HG02642 (cell line): ENCODE measurements at regions not wholly inside any gene's neighbourhood (a gene's known extent, or its start where the extent isn't known, plus 50 kb on each side); places are given as distances from the start of the nearest gene placed in this dataset.

Experiments
- ATAC-seq: cut with Tn5 transposase; IDR thresholded peaks from one replicate; pipeline ENCODE4 v1.9.1; 2021; ENCODE audit warnings: mild to moderate bottlenecking; ENCODE audit not compliant: unreplicated experiment, poor library complexity

GRCh38 chr5:76030343-76030742 lies 52.8 kb upstream of the SV2C start:
- no peak for ATAC-seq

GRCh38 chr5:76029739-76030138 lies 53.4 kb upstream of the SV2C start:
- ATAC-seq, result no peak

GRCh38 chr5:76025790-76026189 lies 57.4 kb upstream of the SV2C start:
- ATAC-seq, result no peak

GRCh38 chr5:76025069-76025468 lies 58.1 kb upstream of the SV2C start:
- ATAC-seq, result no peak

- ATAC-seq, result no peak
These were observed 60.6 kb upstream of the SV2C start for GRCh38 chr5:76022611-76023010.

- ATAC-seq, result no peak
These were observed 61.1 kb upstream of the SV2C start for GRCh38 chr5:76021936-76022584.

GRCh38 chr5:76016258-76016657 lies 66.9 kb upstream of the SV2C start:
- no peak for ATAC-seq

- no peak for ATAC-seq
These were observed 69.2 kb upstream of the SV2C start for GRCh38 chr5:76014005-76014404.

GRCh38 chr5:76007904-76008303 lies 75.3 kb upstream of the SV2C start:
- ATAC-seq, result no peak

- no peak for ATAC-seq
These were observed 82.6 kb upstream of the SV2C start for GRCh38 chr5:76000582-76000981.

GRCh38 chr5:75993643-75994520 lies 89.3 kb upstream of the SV2C start:
- no peak for ATAC-seq

- ATAC-seq, result no peak
These were observed 90.0 kb upstream of the SV2C start for GRCh38 chr5:75993183-75993582.

GRCh38 chr5:75992753-75993152 lies 90.4 kb upstream of the SV2C start:
- ATAC-seq, result no peak

GRCh38 chr5:75985077-75985476 lies 98.1 kb upstream of the SV2C start:
- no peak for ATAC-seq

- no peak for ATAC-seq
These were observed 107.7 kb upstream of the SV2C start for GRCh38 chr5:75975496-75975895.

GRCh38 chr5:75965292-75965691 lies 117.9 kb upstream of the SV2C start:
- no peak for ATAC-seq

- ATAC-seq, result no peak
These were observed 119.2 kb upstream of the SV2C start for GRCh38 chr5:75964008-75964407.

- no peak for ATAC-seq
These were observed 119.6 kb upstream of the SV2C start for GRCh38 chr5:75963554-75963953.

- no peak for ATAC-seq
These were observed 121.4 kb upstream of the SV2C start for GRCh38 chr5:75961818-75962217.

GRCh38 chr5:75960129-75960528 lies 123.1 kb upstream of the SV2C start:
- no peak for ATAC-seq

GRCh38 chr5:75952963-75953362 lies 130.2 kb upstream of the SV2C start:
- no peak for ATAC-seq

GRCh38 chr5:75952291-75952690 lies 130.9 kb upstream of the SV2C start:
- ATAC-seq, result no peak
